ENCODE measurements at regions not wholly inside any gene's neighbourhood (a gene's known extent, or its start where the extent isn't known, plus 50 kb on each side); places are given as distances from the start of the nearest gene placed in this dataset.

GRCh38 chr2:7709907-7710306 is 792.7 kb downstream of the RNF144A start:
- TF ChIP-seq CTCF (IDR thresholded peaks at IDR 0.05), result no peak
- no peak for TF ChIP-seq POLR2A (IDR thresholded peaks at IDR 0.05)
- no peak for TF ChIP-seq POLR2AphosphoS5 (IDR thresholded peaks at IDR 0.05)
- TF ChIP-seq EP300 (IDR thresholded peaks at IDR 0.05), result no peak
